ENCODE measurements at regions not wholly inside any gene's neighbourhood (a gene's known extent, or its start where the extent isn't known, plus 50 kb on each side); places are given as distances from the start of the nearest gene placed in this dataset.

- DNase-seq (ENCODE audit: low read depth in 2 of 2) = no peak
These were observed 76.1 kb upstream of the MANEA start for GRCh38 chr6:95501032-95501904.

DNA sequence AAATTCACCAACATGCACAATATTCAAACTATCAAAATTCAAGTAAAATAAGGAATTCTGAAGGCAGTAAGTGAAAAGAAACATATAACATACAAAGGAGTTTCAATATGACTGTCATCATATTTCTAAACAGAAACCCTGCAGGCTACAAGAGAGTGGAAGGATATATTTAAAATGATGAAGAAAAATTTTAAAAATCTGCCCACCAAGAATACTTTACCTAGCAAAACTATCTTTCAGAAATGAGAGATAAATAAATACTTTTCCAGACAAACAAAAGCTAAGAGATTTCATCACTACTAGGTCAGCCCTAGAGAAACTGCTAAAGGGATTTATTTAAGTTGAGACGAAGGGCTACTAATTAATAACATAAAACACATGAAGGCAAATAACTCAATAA, 73.8 kb upstream of the MANEA start:
- DNase-seq (ENCODE audit: low read depth in 2 of 2) = no peak

DNA sequence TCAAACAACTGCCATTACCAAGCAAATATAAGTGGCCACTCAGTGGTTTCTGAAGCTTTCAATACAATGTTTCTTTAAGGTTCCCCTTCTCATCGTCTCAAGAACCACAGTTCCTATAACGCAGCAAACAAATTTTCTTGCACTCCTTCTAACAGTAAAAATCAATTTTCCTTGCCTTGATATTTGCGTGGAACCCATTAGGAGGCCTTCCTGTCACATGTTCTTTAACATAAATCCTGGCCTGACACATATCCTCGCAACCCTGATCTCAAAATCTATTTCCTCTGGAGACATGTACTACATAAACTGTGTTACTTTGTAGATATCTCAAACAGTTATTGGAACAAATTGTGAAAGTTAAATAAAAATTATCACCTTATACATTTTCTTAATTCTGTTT, 65.9 kb upstream of the MANEA start:
- DNase-seq (ENCODE audit: low read depth in 2 of 2) = no peak

GRCh38 chr6:95515975-95516374, 61.4 kb upstream of the MANEA start:
- DNase-seq (ENCODE audit: low read depth in 2 of 2) = no peak

DNA sequence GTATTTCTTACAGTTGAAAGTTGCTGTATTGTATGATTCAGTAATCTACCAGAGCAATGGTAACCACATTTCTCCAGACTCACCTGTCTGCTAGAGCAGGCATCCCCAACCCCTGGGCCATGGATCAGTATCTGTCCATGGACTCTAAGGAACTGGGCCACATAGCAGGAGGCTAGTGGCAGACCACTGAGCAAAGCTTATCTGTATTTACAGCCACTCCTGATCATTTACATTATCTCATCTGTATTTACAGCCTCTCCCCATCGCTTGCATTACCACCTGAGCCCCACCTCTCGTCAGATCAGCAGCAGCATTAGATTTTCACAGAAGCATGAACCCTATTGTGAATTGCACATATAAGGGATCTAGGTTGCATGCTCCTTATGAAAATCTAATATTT, 60.3 kb upstream of the MANEA start:
- no peak for DNase-seq (ENCODE audit: low read depth in 2 of 2)

DNA sequence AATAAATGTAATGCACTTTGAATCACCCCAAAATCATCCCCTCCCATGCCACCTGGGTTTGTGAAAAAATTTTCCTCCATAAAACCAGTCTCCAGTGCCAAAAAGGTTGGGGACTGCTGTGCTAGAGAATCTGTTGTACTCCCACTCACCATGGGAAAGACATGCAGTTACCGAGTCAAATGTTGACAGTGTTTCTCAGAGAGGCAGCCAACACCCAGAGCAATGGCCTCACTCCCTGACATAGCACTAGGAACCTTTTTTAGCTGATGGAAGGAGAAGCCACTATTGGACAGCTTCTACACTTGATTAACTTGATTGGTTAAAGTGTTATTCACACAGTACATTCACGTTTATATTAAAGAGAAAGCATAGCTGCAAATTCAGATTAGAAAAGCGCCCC, 59.8 kb upstream of the MANEA start:
- DNase-seq (ENCODE audit: low read depth in 2 of 2) = no peak

- no peak for DNase-seq (ENCODE audit: low read depth in 2 of 2)
These were observed 58.6 kb upstream of the MANEA start for GRCh38 chr6:95518630-95519227.

DNA sequence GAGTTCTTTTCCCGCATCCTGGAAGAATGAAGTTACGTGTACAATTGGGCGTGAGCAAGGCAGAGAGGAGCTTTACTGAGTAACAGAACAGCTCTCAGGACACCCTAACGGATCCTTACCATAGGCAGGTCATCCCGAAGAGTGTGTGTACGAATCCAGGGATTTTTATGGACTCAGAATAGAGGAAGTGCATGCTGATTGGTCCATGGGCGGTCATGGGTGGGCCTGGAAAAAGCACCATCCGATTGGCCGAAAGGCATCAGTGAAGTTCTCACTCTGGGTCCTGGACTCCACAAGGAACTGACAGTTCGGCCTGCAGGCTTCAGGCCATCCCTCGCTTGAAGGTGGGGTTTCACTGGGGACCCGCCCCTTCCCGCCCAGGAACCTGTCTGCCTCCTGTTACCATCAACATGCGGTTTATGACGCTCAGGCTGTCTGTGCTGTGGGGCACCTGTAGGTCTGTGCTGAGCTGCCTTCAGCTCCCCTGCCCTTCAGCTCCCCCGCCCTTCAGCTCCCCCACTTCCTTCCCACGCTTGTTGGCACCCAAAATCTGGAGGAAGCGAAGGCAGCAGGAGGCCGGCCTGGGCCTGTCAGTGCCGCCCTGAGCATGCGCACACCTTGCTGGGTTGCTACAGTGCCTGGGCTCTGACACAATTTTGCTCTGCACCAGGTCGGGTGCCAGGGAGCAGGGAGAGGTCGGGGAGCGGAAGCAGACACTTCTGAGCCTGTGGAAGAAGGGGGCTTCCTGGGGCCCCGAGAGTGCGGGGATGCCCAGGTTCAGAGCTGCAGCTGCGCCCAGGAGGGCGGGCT, 57.9 kb upstream of the MANEA start:
- no peak for DNase-seq (ENCODE audit: low read depth in 2 of 2)

DNA sequence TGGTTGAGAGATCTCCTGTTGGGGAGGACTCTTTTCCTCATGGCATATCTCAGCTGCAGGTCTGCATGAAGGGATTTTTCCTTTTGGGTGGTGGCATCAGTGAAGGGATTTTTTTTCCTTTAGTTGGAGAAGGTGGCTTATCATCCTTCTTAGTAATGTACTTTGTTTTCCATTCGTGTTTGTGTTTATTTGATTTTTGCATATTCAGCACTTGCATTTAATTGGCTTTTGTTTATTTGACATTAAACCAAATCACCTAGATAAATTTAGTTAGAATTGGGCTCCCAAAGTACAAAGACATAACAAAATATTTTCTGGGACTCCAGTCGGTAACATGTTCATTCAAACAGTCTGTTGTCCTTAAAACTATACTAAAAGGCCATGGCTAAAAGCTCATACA, 56.2 kb upstream of the MANEA start:
- DNase-seq (ENCODE audit: low read depth in 2 of 2) = no peak

Measured in activated CD4-positive, alpha-beta T cell treated with anti-CD3 and anti-CD28 coated beads for 24 hours (primary cell).